Peyer's patch (tissue), 4 donors: ENCODE measurements at regions not wholly inside any gene's neighbourhood (a gene's known extent, or its start where the extent isn't known, plus 50 kb on each side); places are given as distances from the start of the nearest gene placed in this dataset.

Experiments used
- DNase-seq, 3 donors: peaks; one replicate each; pipeline ENCODE4 v3.0.0-alpha.2; 2017 to 2019
- H3K27ac ChIP-seq, 4 donors: fragments of 200-600 bp; sonication (generic); one replicate each; pipeline ENCODE4 v1.5.1; 2016 to 2019
- H3K27me3 ChIP-seq, 2 donors: fragments of 200-600 bp; sonication (generic); one replicate each; pipeline ENCODE4 v1.5.1; 2019
- H3K36me3 ChIP-seq, 3 donors: fragments of 200-600 bp; sonication (generic); one replicate each; pipeline ENCODE4 v1.5.1; 2016 to 2019
- H3K4me1 ChIP-seq, 4 donors: fragments of 200-600 bp; sonication (generic); one replicate each; pipeline ENCODE4 v1.5.1; 2016 to 2019
- H3K4me3 ChIP-seq, 4 donors: fragments of 200-600 bp; sonication (generic); 1 replicate in 3 of 4; 2 replicates in 1 of 4; pipeline ENCODE4 v1.5.1; 2016 to 2019; ENCODE audit warnings: mild to moderate bottlenecking in 1 of 4
- H3K9me3 ChIP-seq, 4 donors: fragments of 200-600 bp; sonication (generic); one replicate each; pipeline ENCODE4 v1.5.1; 2016 to 2019; ENCODE audit warnings: mild to moderate bottlenecking in 1 of 4
- CTCF ChIP-seq, 6 experiments: fragments of 450-650 bp in 4 of 6; fragments of 200-600 bp in 2 of 6; sonication (generic) in 1 of 6; IDR thresholded peaks; one replicate each; pipeline ENCODE4 v1.5.1; 2017 to 2019; ENCODE audit warnings: antibody characterized with exemption in 6 of 6, mild to moderate bottlenecking in 3 of 6, moderate library complexity in 1 of 6
- POLR2A ChIP-seq, 2 donors: fragments of 450-650 bp; IDR thresholded peaks; one replicate each; pipeline ENCODE4 v1.5.1; 2017; ENCODE audit warnings: antibody characterized with exemption in 2 of 2, mild to moderate bottlenecking in 2 of 2, moderate library complexity in 2 of 2

GRCh38 chr2:204364860-204365535, 180.3 kb upstream of the PARD3B start:
- H3K36me3 ChIP-seq: no peaks in the 10 kb centered on the region
- no peak overlapping the region for H3K4me3 ChIP-seq
- H3K9me3 ChIP-seq: no peaks in the 10 kb centered on the region
- no peak overlapping the region for H3K27ac ChIP-seq
- no peaks in the 10 kb centered on the region for H3K4me1 ChIP-seq
- H3K27me3 ChIP-seq: no peaks in the 10 kb centered on the region
- TF ChIP-seq POLR2A (IDR thresholded peaks at IDR 0.05): no peak
- no peak for TF ChIP-seq CTCF (IDR thresholded peaks at IDR 0.05)
- DNase-seq: no peak

GRCh38 chr2:204365811-204366210, 179.5 kb upstream of the PARD3B start:
- Histone ChIP-seq H3K27ac (no peak overlapping the region), H3K27me3 (no peaks in the 10 kb centered on the region), H3K36me3 (no peaks in the 10 kb centered on the region), H3K9me3 (no peaks in the 10 kb centered on the region), H3K4me3 (no peak overlapping the region), H3K4me1 (no peaks in the 10 kb centered on the region)
- TF ChIP-seq CTCF (IDR thresholded peaks at IDR 0.05): no peak
- TF ChIP-seq POLR2A (IDR thresholded peaks at IDR 0.05): no peak
- no peak for DNase-seq

GRCh38 chr2:204367466-204367865, 177.8 kb upstream of the PARD3B start:
- TF ChIP-seq CTCF (IDR thresholded peaks at IDR 0.05): no peak
- TF ChIP-seq POLR2A (IDR thresholded peaks at IDR 0.05): no peak
- no peak overlapping the region for H3K27ac ChIP-seq
- H3K9me3 ChIP-seq: no peaks in the 10 kb centered on the region
- DNase-seq: no peak
- H3K36me3 ChIP-seq: no peaks in the 10 kb centered on the region
- H3K4me3 ChIP-seq: no peak overlapping the region
- no peaks in the 10 kb centered on the region for H3K4me1 ChIP-seq
- no peaks in the 10 kb centered on the region for H3K27me3 ChIP-seq

- TF ChIP-seq POLR2A (IDR thresholded peaks at IDR 0.05) (no peak), CTCF (IDR thresholded peaks at IDR 0.05) (no peak)
- Histone ChIP-seq H3K4me1 (no peaks in the 10 kb centered on the region), H3K36me3 (no peaks in the 10 kb centered on the region), H3K27ac (no peak overlapping the region), H3K27me3 (no peaks in the 10 kb centered on the region), H3K4me3 (no peak overlapping the region), H3K9me3 (no peaks in the 10 kb centered on the region)
- DNase-seq: no peak
These were observed 175.0 kb upstream of the PARD3B start for GRCh38 chr2:204370172-204370718.

- Histone ChIP-seq H3K4me3 (no peak overlapping the region), H3K36me3 (no peaks in the 10 kb centered on the region), H3K4me1 (no peaks in the 10 kb centered on the region), H3K27me3 (no peaks in the 10 kb centered on the region), H3K27ac (no peak overlapping the region), H3K9me3 (no peaks in the 10 kb centered on the region)
- TF ChIP-seq POLR2A (IDR thresholded peaks at IDR 0.05): no peak
- TF ChIP-seq CTCF (IDR thresholded peaks at IDR 0.05): no peak
- no peak for DNase-seq
These were observed 171.3 kb upstream of the PARD3B start for GRCh38 chr2:204373942-204374341.
